ENCODE measurements at regions not wholly inside any gene's neighbourhood (a gene's known extent, or its start where the extent isn't known, plus 50 kb on each side); places are given as distances from the start of the nearest gene placed in this dataset.

- TF ChIP-seq CTCF (IDR thresholded peaks at IDR 0.05; ENCODE audit: low read length): no peak
- no peak for TF ChIP-seq EZH2 (IDR thresholded peaks at IDR 0.05; ENCODE audit: borderline replicate concordance, low read length)
Measured at GRCh38 chr9:99489060-99489413, 267.0 kb downstream of the SEC61B start.
